ENCODE measurements at regions not wholly inside any gene's neighbourhood (a gene's known extent, or its start where the extent isn't known, plus 50 kb on each side); places are given as distances from the start of the nearest gene placed in this dataset.

DNA sequence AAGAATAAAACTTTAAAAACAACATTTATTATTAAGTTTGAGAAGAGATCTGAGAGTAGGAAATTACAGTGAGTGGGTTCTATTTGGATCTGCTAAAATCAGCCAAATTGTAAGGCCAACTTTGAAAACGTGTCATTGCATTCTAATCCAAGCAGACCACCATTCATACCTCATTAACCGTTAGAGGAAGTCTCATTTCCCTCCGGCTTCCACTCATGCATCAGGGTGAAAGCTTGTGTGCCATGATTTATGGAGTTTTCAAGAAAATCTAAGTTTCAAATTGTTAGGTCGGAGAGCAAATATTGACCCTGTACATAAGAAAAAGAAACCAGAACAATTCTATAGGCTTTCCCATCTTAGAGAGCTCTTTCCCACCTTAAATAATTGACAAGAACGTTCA is 166.6 kb upstream of the NRG3 start:
- 56 to 57% methylated on average over 5 of the region's 5 CpGs for WGBS, 2 donors
- DNase-seq (ENCODE audit: low spot score in 2 of 2) = no peak
- TF ChIP-seq POLR2A (IDR thresholded peaks at IDR 0.05) = no peak
- TF ChIP-seq, protein P1, sequence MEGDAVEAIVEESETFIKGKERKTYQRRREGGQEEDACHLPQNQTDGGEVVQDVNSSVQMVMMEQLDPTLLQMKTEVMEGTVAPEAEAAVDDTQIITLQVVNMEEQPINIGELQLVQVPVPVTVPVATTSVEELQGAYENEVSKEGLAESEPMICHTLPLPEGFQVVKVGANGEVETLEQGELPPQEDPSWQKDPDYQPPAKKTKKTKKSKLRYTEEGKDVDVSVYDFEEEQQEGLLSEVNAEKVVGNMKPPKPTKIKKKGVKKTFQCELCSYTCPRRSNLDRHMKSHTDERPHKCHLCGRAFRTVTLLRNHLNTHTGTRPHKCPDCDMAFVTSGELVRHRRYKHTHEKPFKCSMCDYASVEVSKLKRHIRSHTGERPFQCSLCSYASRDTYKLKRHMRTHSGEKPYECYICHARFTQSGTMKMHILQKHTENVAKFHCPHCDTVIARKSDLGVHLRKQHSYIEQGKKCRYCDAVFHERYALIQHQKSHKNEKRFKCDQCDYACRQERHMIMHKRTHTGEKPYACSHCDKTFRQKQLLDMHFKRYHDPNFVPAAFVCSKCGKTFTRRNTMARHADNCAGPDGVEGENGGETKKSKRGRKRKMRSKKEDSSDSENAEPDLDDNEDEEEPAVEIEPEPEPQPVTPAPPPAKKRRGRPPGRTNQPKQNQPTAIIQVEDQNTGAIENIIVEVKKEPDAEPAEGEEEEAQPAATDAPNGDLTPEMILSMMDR (IDR thresholded peaks at IDR 0.05) = no peak
- H3K4me3 ChIP-seq (ENCODE audit: low read depth, poor library complexity, severe bottlenecking) = no peak overlapping the region
- intact Hi-C loops (cut with DNase I; ENCODE audit: low total_unique reads) = no loop called here

DNA sequence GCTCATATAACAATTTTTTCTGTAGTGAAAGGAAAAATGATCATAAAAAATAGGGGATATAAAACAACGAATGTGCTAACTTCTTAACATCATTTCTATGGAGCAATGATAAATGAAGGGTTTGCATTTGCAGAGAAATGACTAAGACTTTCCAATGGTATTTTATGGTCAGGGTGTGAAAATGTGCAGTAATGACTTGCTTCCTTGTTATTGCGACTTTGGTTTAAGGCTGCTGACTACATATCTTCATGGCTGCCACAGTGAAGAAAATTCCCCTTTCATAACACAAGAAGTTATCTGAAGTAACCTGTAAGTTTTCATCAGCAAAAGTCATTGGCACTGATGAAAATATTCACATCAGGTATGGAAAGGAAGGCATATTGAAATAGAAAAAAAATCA is 166.1 kb upstream of the NRG3 start:
- DNase-seq (ENCODE audit: low spot score in 2 of 2) = no peak
- H3K4me3 ChIP-seq (ENCODE audit: low read depth, poor library complexity, severe bottlenecking) = no peak overlapping the region
- TF ChIP-seq POLR2A (IDR thresholded peaks at IDR 0.05) = no peak
- TF ChIP-seq, protein P1 (IDR thresholded peaks at IDR 0.05) = no peak
- intact Hi-C loops (cut with DNase I; ENCODE audit: low total_unique reads) = no loop called here
- 64 to 76% methylated on average over 2 of the region's 2 CpGs for WGBS, 2 donors

DNA sequence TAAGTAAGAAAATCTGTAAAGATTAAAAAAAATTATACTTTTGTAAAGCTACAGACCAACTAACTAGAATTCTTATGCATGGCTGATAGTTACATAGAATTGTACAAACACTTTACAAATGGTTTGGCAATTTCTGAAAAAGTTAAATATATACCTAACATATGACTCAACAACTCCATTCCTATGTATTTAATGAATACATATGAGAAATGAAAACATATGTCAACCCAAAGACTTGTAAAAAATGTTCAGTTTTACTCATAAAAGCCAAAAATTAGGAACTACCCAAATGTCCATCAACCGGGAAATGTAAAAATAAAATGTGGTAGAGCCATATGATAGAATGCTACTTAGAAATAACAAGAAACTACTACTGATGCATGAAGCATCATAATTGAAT is 152.6 kb upstream of the NRG3 start:
- no peak overlapping the region for H3K4me3 ChIP-seq (ENCODE audit: low read depth, poor library complexity, severe bottlenecking)
- TF ChIP-seq, protein P1 (IDR thresholded peaks at IDR 0.05) = no peak
- TF ChIP-seq POLR2A (IDR thresholded peaks at IDR 0.05) = no peak
- intact Hi-C loops (cut with DNase I; ENCODE audit: low total_unique reads) = no loop called here
- DNase-seq (ENCODE audit: low spot score in 2 of 2) = no peak
- 81 to 93% methylated on average over 1 of the region's 1 CpG for WGBS, 2 donors

DNA sequence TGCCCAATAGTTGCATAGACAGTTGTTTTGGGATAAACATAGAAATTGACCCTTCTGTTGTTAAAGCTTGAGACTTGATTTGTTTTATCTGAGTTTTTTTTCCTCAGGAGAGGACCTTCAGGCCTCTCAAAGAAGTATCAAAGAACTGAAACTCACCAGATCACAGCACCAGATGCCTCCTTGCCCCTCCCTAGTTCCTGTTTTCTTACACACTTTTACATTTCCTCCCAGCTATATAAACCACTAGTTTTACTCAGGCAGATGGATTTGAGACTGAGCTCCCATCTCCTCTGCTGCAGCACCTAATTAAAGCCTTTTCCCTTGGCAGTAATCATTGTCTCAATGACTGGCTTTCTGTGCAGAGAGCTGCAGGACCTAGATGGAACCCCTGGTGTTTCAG is 150.6 kb upstream of the NRG3 start:
- TF ChIP-seq, protein P1 (IDR thresholded peaks at IDR 0.05) = no peak
- TF ChIP-seq POLR2A (IDR thresholded peaks at IDR 0.05) = no peak
- DNase-seq (ENCODE audit: low spot score in 2 of 2) = no peak
- intact Hi-C loops (cut with DNase I; ENCODE audit: low total_unique reads) = no loop called here
- no peak overlapping the region for H3K4me3 ChIP-seq (ENCODE audit: low read depth, poor library complexity, severe bottlenecking)

DNA sequence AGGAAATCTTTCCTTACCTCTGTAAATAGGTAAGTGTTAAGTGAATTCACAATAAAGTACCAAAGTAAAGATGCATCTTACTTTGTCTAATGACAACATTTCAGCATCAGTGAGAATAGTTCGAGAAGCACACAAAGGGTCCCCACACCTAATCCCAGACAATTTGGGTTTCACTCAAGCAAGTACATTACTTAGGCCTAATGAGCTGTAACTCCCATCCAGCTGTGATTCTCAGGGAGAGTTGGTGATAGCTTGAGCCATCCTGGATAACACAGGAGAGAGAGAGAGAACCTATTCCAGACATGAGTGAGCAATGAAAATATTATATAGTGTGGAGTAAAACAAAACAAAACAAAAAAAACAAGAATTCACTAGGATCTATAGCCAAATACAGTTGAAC is 149.1 kb upstream of the NRG3 start:
- DNase-seq (ENCODE audit: low spot score in 2 of 2) = no peak
- intact Hi-C loops (cut with DNase I; ENCODE audit: low total_unique reads) = no loop called here
- 83 to 96% methylated on average over 1 of the region's 1 CpG for WGBS, 2 donors
- H3K4me3 ChIP-seq (ENCODE audit: low read depth, poor library complexity, severe bottlenecking) = no peak overlapping the region
- TF ChIP-seq, protein P1 (IDR thresholded peaks at IDR 0.05) = no peak
- no peak for TF ChIP-seq POLR2A (IDR thresholded peaks at IDR 0.05)

DNA sequence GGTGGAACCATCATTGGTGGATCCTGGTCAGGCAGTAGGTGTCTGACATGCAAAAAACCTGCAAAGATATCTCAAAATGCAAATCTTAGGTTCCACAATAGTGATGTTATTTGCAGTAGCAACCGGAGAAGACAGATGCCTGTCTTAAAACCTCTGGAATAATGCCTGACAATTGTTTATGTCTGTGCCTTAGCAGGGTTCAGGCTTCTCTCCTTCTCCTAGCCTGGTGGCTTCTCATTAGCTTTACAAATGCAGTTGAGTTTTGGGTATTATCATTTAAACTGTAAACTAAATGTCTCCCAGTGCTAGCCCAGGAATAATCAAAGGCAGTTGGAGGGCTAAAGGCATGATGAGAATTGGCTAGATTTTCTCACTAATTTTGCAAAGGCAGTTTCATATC is 146.3 kb upstream of the NRG3 start:
- intact Hi-C loops (cut with DNase I; ENCODE audit: low total_unique reads) = no loop called here
- TF ChIP-seq, protein P1 (IDR thresholded peaks at IDR 0.05) = no peak
- no peak for TF ChIP-seq POLR2A (IDR thresholded peaks at IDR 0.05)
- 53 to 62% methylated on average over 1 of the region's 1 CpG for WGBS, 2 donors
- H3K4me3 ChIP-seq (ENCODE audit: low read depth, poor library complexity, severe bottlenecking) = no peak overlapping the region
- DNase-seq (ENCODE audit: low spot score in 2 of 2) = no peak

All from lower leg skin (tissue), 4 donors.